ENCODE measurements at regions not wholly inside any gene's neighbourhood (a gene's known extent, or its start where the extent isn't known, plus 50 kb on each side); places are given as distances from the start of the nearest gene placed in this dataset.
"Not testable (repeated sequence)": the region's sequence is repeated elsewhere in the genome, so short reads cannot be mapped to it uniquely, and the experiment has no call there.

DNA sequence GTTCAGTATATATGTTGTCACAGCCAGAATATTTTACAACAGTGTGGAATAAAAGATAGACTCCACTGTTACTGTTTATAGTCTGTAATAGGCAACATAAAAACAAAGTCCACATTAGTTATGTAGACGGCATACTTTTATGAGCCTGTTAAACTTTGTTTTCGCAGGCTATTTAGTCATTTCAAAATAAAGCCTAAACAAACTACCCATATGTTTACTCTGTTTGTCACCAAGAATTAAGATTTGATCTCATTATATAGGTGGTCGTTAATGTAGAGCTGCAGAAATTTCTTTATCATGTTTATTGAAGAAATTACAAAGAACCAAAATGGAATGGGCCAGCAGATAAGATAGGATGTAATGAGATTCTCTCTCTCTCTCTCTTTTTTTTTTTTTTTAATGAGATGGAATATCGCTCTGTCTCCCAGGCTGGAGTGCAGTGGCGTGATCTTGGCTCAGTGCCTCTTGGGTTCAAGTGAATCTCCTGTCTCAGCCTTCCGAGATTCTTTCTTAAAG lies 943.8 kb upstream of the SOX9 start:
- DNase-seq (ENCODE audit: low read depth in 2 of 3, low spot score in 1 of 3), result no peak

GRCh38 chr17:71180801-71181385 lies 939.9 kb upstream of the SOX9 start:
- DNase-seq (ENCODE audit: low read depth in 2 of 3, low spot score in 1 of 3), result no peak

DNA sequence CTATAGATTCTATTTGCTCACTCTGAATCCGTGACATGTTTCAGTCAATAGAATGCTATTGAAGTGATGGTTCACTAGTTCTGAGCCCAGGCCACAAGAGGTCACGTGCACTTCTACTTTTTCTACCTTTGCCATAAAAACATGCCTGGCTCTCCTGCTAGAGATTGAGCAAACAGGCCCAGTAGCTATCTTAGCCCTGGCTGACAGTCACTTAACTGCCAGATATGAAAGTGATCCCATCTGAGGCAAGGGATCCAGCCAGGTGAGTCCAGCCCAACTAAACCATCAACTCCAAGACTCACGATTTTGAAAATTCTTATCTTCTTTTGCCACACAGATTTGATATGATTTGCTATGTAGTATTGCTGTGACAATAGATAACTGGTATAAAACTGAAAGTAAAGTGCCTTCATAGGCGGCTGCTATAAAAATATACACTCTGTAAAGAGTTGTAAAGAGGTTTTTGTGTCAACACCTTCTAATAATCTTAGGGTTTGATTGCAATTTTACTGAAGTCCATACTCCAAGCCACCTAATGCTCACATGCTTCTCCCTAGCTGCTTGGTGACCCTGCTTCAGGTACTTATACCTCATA lies 937.7 kb upstream of the SOX9 start:
- DNase-seq (ENCODE audit: low read depth in 2 of 3, low spot score in 1 of 3), result no peak

DNA sequence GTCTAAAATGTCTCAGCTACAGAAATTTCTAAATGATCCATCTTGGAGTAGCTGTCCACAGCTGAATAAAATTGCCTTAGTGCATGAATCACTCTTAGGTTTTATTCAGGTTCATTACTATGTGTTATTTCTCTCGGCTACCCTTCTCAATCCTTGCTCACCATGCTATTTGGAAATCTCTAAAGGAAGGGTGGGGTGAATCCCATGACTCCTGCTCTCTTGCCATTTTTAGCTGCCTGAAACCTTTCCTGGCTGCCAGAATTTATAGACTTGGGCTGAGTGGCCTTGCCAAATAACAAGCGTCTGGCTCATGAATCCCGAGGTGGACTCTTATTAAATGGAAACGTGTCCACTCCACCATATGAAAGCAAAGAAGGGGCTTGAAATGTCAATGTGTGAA lies 936.1 kb upstream of the SOX9 start:
- no peak for DNase-seq (ENCODE audit: low read depth in 2 of 3, low spot score in 1 of 3)

DNA sequence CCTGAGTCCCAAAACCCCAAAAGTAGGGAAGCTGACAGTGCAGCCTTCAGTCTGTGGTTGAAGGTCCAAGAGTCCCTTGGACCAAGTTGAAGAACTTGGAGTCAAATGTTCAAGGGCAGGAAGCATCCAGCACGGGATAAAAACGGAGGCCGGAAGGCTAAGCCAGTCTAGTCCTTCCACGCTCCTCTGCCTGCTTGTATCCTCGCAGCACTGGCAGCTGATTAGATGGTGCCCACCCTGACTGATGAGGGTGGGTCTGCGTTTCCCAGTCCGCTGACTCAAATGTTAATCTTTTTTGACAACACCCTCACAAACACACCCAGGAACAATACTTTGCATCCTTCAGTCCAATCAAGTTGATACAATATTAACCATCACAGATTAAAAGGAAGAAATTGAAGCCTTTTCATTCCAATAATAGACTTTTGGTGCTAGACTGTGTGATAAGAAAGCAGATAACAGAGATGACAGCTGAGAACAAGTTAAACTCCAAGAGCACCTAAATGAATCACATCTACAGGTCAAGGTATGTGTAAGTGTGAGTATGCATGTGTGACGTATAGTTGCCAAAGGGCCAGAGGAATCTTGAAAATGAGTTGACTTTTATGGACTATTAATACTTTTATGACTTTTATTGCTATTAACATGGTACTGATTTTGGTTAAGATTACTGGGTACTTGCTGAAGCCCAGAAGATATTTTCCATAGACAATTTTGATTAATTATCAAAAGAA lies 933.5 kb upstream of the SOX9 start:
- no peak for DNase-seq (ENCODE audit: low read depth in 2 of 3, low spot score in 1 of 3)

- no peak for DNase-seq (ENCODE audit: low read depth in 2 of 3, low spot score in 1 of 3)
Measured at GRCh38 chr17:71188811-71189492, 931.9 kb upstream of the SOX9 start.

GRCh38 chr17:71189493-71189831 lies 931.4 kb upstream of the SOX9 start:
- DNase-seq (ENCODE audit: low read depth in 2 of 3, low spot score in 1 of 3), result no peak

DNA sequence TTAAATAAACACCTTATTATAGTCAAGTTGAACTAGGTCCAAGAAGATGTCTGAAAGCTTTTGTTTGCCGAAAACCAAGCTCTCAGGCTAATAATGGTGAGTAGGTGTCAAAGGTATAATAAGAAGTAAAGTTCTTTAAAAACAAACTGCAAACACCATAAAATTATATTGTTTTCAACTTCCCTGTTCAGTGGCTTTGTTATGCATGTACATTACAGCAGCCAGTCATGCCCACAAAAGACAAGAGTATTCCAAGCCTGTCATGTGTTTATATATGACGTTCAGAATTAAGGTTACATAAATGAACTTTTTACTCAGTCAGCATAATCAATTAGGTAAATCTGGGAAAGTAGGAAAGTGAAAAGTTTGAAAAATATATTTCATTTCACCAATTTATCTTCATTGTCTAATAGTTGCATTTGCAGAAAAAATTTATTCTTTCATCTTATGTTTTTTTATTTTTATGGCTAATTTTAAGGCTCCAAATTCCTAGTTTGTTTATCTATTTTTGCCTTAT lies 928.7 kb upstream of the SOX9 start:
- DNase-seq (ENCODE audit: low read depth in 2 of 3, low spot score in 1 of 3), result no peak

- no peak for DNase-seq (ENCODE audit: low read depth in 2 of 3, low spot score in 1 of 3)
Measured at GRCh38 chr17:71192848-71193247, 928.0 kb upstream of the SOX9 start.

DNA sequence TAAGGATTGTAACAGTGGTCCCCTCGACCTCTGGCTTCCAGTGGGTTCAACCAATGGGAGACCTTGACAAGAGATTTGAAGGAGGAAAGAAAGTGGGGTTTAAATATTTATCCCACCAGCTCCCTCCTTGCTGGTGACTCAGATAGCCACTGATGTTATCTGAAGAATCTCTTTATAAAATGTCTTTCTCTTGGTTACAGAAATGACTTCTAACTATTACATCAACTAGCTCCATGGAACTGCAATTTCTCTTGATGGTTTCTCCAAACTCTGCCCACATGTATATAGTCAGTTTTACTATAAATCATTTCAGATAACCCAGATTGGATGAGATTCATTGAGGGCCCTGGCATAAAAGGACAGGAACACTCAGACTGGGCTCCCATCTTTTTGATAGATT lies 920.2 kb upstream of the SOX9 start:
- DNase-seq (ENCODE audit: low read depth in 2 of 3, low spot score in 1 of 3), result no peak

GRCh38 chr17:71201639-71202038 lies 919.2 kb upstream of the SOX9 start:
- DNase-seq (ENCODE audit: low read depth in 2 of 3, low spot score in 1 of 3), result no peak

GRCh38 chr17:71202449-71202848 lies 918.4 kb upstream of the SOX9 start:
- no peak for DNase-seq (ENCODE audit: low read depth in 2 of 3, low spot score in 1 of 3)

DNA sequence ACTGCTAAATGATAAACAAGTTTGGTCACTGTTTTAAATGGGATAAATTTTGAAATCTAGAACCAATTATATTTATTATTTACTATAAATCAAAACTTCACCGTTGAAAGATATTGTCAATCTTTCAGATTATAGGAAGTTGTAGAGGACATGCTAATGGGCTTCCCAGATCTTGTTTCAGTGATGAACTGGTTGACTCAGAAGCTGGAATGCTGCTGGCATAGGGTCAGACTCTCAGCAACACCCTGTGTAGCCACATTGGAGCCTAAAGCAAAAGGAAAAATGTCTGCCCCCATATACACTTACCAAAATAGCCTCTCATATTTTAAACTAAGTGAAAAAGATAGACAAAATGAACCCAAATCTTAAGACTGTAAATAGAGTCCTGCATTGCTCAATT lies 916.9 kb upstream of the SOX9 start:
- no peak for DNase-seq (ENCODE audit: low read depth in 2 of 3, low spot score in 1 of 3)

DNA sequence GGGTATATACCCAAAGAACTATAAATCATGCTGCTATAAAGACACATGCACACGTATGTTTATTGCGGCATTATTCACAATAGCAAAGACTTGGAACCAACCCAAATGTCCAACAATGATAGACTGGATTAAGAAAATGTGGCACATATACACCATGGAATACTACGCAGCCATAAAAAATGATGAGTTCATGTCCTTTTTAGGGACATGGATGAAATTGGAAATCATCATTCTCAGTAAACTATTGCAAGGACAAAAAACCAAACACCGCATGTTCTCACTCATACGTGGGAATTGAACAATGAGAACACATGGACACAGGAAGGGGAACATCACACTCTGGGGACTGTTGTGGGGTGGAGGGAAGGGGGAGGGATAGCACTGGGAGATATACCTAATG lies 914.9 kb upstream of the SOX9 start:
- DNase-seq (ENCODE audit: low read depth in 2 of 3, low spot score in 1 of 3), result not testable (repeated sequence)

DNA sequence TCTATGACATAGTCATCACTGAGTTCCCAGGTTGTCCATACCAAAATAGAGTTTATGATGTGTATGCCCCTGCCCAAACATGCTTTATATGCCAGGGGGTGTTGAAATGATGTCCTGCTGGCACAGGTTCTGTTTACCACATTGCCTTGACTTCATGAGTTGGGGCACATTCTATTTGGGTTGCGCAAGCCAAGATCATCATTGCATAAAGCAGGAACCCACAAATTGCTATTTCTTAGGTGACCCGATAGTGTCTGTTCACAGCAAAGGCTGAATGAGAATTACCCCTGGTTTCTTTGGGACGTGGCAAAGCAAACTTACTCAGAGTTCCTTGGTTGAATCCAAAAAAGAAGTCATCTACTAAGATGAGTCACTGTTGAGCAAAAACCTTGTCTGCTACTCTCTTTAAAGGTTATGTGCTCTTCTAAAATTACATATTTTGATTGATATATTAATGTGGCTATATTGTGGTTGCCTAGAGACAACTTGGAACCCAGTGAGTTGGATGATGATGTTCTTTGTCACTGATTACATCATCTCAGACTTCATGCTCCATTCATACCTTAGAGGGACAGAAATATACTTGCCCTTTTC lies 912.6 kb upstream of the SOX9 start:
- DNase-seq (ENCODE audit: low read depth in 2 of 3, low spot score in 1 of 3), result no peak

- DNase-seq (ENCODE audit: low read depth in 2 of 3, low spot score in 1 of 3), result no peak
Measured at GRCh38 chr17:71213936-71214335, 906.9 kb upstream of the SOX9 start.

GRCh38 chr17:71217769-71218168 lies 903.1 kb upstream of the SOX9 start:
- no peak for DNase-seq (ENCODE audit: low read depth in 2 of 3, low spot score in 1 of 3)

- DNase-seq (ENCODE audit: low read depth in 2 of 3, low spot score in 1 of 3), result no peak
Measured at GRCh38 chr17:71224824-71225575, 895.8 kb upstream of the SOX9 start.

DNA sequence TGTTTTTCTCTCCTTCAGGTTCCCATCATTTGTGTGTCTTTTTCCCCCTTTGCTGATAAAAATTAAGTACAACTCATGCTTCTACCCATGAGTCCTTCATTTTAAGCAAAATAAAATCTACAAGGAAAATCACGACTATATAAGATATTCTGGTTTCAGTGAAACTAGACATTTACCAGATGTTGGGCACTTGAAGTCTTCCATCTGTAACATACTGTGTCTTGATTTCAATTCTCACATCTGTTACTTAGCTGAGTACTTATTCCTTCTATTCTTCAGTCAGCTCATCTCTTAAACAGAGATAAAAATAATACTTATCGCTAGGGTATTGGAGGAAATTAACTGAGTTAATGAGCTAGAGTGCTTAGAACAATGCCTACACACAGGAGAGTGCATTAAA lies 893.0 kb upstream of the SOX9 start:
- DNase-seq (ENCODE audit: low read depth in 2 of 3, low spot score in 1 of 3), result no peak

GRCh38 chr17:71229070-71229469 lies 891.8 kb upstream of the SOX9 start:
- DNase-seq (ENCODE audit: low read depth in 2 of 3, low spot score in 1 of 3), result no peak
